GM18907 (cell line): ENCODE measurements at regions not wholly inside any gene's neighbourhood (a gene's known extent, or its start where the extent isn't known, plus 50 kb on each side); places are given as distances from the start of the nearest gene placed in this dataset.
"Not testable (repeated sequence)": the region's sequence is repeated elsewhere in the genome, so short reads cannot be mapped to it uniquely, and the experiment has no call there.

Experiments
- ATAC-seq: cut with Tn5 transposase; IDR thresholded peaks from one replicate; pipeline ENCODE4 v1.9.1; 2021; ENCODE audit warnings: mild to moderate bottlenecking, moderate library complexity; ENCODE audit not compliant: unreplicated experiment

DNA sequence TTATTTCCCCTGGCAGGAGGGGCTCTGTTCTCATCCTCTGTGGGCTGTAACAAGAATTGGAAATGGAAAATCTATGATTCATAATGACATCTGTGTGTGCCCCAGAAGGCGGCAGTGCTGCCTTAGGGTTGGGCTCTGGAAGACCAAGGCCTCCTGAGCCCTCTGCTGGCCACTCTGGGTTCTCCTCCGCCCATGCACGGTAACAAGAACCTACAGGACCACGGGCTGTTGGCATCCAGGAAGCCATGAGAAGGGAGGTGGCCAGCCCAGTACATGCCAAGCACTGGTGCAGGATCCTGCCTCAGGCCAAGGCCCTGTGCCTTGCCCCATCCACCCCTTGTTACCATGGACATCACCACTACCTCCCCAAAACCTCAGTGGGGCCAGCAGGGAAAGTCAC lies 454.2 kb downstream of the TP53TG3F start:
- ATAC-seq: not testable (repeated sequence)

DNA sequence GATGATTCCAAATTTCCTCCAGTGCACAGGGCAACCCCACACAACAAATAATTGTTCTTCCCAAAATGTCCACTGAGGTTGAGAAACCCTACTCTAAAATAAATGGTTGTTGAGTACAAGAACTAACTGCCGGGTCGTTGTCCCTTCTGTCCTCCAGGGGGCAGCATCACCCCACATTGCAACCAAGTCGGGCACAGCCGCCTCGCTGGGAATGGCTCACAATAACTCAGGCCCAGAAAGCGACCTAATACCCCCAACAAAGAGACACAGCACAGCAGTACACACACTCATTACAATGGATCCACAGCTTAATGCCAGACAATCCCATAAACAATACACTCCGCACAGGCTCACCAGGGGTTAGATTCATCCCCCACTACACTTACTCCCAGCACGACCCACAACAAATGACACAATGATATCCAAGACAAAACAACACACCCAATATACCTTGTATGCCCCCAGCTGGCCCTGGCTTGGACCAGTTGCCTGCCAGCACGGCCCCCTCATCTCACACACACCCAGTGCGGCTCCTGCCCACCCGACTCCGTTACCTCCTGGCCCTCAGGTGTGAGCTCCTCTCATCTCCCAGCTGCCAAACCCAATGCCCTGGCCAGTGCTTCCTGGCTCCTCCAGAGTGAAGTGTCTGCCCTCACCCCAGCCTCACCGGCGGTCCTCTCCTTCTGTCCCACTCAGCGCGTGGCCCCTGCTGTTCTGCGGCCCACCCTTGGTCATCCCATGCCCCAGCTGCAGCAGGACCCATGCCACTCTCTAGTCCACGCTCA lies 461.5 kb downstream of the TP53TG3F start:
- ATAC-seq: not testable (repeated sequence)

DNA sequence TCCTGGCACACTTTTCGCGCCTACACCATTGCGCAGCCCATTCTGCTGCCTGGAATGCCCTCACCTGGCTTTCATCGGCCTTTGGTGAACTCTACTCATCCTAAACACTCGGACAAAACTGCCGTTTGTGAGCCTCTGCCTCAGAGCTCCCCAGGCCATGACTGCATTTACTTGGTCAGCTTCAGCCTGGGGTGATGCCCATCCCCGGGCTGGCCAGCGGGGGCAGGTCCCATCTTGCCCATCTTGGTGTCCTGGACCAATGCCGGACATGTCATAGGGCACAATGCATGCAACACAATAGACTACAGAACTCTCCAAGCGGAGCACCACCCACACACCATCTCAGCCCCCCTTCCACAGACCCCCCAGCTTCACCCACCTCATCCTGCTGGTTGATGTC lies 463.5 kb downstream of the TP53TG3F start:
- not testable (repeated sequence) for ATAC-seq

DNA sequence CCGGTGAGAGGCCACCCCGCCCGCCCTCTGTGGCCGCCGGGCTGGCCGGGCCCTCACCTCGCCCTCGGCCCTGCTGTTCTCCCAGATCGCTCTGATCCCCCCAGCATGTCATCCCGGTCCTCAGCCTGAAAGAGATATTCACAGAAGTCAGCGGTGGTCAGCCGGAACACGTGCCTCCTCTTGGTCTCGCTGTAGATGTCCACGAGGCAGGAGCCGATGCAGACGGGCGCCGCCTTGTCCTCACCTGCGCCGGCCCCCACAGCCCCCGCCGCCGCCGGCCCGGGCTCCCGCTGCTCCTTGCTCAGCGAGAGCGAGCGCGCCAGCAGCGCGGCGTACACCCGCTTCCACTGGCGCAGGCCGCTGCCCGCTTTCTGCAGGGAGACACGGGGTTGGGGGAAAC lies 468.6 kb downstream of the TP53TG3F start:
- not testable (repeated sequence) for ATAC-seq

DNA sequence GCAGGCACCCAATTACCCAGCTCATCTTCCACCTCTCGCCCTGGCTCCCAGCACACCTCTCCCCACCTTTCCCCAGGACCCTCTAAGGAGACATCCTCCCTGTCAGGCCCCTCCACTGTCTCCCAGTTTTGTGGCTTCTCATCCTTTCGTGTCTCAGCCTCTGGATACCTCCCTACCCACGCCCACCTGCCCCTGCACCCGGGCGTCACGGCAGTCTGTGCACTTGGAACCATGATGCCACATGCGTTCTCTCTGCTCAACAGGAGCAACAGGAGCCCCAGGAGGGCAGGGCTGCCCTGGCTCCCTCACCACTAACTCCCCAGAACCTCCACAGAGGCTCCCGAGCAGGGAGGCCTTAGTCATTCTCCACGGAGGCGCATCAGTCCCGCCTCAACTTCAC lies 472.8 kb downstream of the TP53TG3F start:
- ATAC-seq: not testable (repeated sequence)

DNA sequence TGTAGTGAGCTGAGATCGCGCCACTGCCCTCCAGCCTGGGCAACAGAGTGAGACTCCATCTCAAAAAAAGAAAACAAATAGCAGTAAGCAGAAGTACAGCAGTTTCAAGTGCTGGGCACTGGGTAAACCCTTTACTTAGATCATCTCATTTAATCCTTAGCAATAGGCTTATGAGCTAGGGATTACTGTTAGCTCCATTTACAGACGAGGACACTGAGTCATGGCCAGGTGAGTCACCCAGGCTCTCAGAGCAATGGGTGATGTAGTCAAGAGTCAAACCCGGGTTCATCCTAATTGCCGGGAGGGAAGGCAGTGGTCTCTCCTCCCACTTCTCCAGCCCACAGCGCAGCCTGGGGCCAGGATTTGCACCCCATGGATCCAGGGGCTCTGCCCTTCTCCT lies 473.6 kb downstream of the TP53TG3F start:
- ATAC-seq: not testable (repeated sequence)

DNA sequence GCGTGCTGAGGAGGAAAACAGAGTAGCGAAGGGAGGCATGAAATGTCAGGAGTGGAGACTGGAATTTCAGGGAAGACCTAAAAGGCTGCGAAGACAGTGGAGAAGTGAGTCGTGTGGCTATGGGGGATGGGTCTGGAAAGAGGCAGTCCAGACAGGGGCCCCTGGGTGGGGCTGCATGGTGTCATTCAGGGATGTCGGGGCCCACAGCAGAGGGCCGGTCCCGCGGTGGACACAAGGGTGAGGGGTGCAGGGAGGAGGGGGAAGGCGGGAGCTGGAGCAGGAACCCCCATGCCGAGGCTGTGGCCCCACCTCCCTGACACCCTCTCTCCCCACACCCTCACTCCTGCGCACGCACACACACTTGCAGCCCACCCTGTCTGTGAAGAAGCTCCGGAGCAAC lies 476.4 kb downstream of the TP53TG3F start:
- ATAC-seq: not testable (repeated sequence)

DNA sequence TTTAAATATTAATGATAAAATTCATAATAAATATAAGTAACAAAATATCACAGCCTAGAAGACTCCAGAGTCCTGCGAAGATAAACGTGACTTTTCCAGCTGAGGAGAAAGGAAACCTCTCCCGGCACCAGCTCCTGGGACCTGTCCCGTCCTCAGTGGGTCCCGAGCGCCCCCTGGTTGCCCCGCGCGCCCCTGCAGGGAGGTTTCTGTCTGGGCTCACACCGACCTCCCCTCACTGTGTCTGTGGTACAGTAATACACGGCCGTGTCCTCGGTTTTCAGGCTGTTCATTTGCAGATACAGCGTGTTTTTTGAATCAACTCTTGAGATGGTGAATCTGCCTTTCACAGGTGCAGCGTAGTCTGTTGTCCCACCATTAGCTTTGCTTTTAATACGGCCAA lies 478.7 kb downstream of the TP53TG3F start:
- not testable (repeated sequence) for ATAC-seq

DNA sequence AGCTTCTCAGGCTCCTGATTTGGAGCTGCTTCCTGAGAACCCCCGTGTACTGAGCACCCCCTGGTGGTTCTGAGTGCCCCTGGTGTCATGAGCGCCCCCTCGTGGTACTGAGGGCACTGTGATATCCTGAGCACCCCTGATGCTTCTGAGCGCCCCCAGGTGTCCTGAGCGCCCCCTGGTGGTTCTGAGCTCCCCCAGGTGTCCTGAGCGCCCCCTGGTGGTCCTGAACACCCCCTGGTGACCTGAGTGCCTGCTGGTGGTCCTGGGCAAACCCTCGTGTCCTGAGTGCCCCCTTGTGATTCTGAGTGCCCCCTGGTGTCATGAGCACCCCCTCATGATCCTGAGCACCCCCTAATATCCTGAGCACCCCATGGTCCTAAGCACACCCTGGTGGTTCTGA lies 502.1 kb downstream of the TP53TG3F start:
- not testable (repeated sequence) for ATAC-seq

DNA sequence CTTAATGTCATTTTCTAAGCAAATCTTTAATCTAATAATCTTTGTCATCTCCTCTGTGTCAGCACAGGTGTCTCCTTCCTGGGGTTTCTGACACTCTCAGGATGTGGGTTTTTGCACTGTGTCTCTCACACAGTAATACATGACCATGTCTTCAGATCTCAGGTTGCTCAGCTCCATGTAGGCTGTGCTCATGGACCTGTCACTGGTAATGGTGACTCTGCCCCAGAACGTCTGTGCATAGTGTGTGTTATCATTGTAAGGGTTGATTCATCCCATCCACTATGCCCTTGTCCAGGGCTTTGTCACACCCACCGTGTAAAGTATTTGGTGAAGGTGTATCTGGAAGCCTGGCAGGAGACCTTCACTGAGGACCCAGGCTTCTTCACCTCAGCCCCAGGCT lies 506.1 kb downstream of the TP53TG3F start:
- not testable (repeated sequence) for ATAC-seq

DNA sequence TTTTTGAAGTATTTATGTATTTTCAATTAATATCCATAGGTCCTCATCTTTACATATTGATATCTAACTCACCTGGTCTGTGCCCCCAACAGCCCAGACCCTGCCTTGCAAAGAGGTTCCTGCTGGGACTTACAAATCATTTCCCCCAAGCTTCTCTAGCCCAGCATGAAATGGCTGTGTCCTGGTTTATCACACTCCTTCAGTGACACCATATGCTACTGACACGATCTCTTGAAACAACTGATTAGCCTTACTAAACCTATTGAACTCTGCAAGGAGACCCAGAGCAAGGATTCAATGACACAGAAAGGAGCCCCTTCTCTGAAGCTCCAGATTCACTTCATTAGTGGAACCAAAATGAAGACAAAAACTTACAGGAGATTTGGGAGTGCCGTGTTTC lies 507.4 kb downstream of the TP53TG3F start:
- ATAC-seq: not testable (repeated sequence)

DNA sequence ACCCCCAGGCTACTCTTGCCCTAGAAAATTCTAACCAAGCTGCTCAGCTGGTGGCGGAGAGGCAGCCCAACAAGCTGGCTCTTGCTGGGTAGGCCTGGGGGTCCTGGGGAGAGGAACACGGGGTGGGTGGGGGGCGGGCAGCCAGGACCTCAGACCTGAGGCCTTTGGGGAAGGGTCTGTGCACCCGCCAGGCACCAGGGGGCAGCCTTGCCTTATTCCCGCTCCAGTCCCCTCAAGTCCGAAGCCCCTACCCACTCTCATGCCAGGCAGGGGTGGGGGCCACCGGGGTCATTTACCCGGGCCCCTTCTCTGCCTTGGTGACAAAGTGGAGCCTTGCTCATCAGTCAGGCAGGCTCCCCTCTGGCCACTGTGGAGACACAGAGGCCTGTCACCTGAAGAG lies 515.1 kb downstream of the TP53TG3F start:
- ATAC-seq: not testable (repeated sequence)

DNA sequence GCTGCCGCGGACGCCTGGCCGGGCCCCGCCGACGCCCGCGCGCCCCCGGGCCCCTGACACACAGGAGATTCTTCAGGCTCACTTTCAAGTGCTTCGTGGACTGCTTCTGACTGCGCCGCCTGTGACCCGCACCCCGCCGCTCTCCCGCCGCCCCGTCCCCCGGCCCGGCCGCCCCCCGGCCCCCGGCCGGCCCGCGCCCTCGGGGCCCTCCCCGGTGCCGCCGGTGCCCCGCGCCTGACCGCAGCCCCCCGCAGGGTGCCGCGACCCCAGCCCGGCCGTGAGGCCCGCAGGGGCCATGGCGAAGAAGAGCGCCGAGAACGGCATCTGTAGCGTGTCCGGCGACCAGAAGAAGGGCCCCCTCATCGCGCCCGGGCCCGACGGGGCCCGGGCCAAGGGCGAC lies 516.3 kb downstream of the TP53TG3F start:
- not testable (repeated sequence) for ATAC-seq

DNA sequence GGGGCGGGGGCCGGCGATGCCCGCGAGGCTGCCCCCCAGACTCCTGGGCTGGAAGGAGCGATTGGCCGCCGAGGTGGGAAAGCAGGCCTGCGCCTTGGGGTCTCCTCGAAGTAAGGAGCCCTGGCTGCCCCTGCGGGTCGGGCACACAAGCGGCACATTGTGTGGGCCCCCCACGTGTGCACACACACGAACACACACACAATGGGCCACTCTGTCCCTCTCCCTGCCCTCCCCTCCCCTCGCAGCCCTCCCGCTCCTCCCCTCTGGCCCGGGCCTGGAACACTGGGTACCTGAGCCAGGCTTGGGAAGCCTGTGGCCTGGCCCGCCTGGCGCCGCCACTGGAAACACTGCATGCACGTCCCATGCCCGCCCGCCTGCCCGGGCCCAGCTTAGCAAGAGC lies 517.1 kb downstream of the TP53TG3F start:
- ATAC-seq: not testable (repeated sequence)

DNA sequence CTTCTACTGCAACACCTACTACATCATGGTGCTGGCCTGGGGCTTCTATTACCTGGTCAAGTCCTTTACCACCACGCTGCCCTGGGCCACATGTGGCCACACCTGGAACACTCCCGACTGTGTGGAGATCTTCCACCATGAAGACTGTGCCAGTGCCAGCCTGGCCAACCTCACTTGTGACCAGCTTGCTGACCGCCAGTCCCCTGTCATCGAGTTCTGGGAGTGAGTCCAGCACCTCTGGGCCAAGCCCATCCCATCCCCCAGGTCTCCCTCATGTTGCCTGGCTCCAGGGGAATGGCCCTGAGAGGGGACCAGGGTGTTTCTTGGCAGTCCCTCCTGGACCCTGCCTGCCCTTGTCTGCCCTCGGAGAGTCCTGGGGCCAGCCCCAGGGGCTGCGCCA lies 519.4 kb downstream of the TP53TG3F start:
- ATAC-seq: not testable (repeated sequence)

DNA sequence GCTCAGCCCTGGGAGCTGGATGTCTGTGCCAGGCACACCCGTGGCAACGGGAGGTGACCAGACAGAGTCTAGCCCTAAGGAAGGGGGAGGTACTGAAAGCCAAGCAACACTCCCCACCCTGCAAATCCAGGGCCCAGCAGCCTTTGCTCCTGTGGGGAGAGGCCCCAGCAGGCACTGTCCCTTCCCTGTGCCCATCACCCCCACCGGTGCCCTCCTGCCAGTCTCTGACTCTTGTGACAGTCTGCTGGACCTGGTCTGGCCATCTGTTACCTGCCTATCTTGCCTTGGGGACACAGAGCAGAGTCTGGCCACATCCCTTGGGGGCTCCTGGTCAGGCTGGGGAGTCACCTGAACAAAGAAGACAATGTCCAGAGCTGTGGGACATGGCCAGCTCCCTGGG lies 520.2 kb downstream of the TP53TG3F start:
- not testable (repeated sequence) for ATAC-seq

DNA sequence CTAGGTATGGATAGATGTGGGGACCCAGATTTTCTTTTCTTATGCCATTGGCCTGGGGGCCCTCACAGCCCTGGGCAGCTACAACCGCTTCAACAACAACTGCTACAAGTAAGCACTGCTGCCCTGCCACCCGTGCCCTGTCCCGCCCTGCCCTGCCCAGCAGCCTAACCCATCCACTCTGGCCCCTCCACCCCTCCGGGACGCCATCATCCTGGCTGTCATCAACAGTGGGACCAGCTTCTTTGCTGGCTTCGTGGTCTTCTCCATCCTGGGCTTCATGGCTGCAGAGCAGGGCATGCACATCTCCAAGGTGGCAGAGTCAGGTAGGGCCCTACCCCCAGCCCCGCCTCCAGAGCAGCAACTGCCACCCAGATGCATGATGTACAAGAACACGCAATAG lies 521.3 kb downstream of the TP53TG3F start:
- ATAC-seq: not testable (repeated sequence)

DNA sequence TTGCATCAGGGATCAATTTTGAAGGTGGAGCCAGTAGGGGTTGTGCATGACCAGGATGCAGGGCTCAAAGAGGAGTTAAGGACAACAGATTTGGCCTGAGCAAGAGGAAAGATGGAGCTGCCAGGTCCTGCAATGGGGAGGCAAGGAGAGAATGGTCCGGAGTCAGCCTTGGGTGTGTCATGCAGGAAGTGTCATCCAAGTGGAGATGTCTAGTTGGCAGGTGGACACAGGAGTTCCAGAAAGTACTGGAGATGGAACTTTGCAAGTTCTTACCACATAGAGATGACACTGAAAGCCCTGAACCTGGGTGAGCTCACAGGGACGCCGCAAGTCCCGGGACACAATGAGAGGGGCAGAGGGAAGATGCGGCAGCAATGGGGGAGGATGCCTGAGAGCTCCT lies 525.0 kb downstream of the TP53TG3F start:
- not testable (repeated sequence) for ATAC-seq

DNA sequence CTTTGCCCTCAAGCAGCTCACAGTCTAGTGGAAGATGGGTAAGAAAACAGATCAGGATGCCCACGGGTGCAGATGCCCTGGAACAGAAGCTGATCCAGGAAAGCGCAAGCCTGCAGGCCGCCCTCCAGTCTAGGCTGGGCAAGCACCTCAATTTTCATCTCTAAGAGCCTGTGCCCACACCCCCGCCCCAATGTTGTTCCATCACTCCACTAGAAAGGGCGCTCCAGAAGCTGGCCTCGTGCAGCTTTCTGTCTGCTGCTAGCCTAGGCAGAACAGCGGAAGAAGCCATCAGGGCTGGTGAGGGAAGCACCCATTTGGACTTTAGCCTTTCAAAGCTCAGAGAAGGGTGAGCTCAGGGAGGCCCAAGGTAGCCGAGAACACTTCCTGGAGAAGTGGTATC lies 527.1 kb downstream of the TP53TG3F start:
- not testable (repeated sequence) for ATAC-seq

DNA sequence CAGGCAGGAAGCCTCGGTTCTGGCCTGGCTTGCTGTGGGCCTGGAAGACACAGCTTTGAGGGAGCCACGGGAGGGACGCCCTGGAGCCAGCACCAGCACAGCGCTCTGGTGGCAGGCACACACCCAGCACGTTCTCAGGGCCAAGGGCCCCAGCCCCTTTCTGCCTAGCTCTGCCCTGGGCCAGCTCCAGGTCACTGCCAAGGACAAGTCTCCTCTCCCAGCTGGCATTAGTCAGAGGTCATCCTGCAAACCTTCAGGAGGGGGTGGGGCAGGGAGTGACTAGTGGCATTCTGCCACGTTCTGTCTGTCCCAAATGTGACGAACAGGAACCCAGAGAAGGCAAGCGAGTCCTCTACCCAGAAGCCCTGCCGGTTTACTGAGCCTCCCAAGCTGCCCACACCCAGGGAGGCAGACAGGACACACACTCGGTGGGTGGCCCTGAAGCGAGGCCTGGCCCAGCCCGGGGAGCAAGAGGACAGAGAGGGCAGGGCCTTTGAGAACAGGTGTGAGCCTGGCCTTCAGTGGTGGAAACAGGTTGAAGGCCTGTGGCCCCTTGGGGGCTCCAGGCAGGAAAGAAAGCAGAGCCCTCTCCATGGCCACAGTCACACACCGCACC lies 528.0 kb downstream of the TP53TG3F start:
- ATAC-seq: not testable (repeated sequence)

DNA sequence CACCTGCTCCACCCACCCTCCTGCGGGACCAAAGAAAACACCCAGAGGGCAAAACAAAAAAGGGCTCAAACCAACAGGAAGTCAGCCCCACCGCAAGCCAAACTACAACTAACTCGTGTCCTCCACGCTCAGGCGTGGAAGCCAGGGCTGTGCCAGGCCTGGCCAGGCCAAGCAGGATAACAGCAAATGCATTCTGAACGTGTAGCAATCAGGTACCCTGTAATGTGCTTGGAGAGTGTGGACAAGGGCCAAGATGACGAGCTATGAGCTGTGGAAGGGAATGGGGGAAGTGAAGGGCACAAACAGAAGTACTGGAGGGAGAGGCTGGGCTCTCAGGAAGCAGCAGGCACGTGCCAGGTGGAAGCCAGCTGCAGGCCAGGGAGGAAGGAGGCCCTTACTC lies 528.6 kb downstream of the TP53TG3F start:
- ATAC-seq: not testable (repeated sequence)

DNA sequence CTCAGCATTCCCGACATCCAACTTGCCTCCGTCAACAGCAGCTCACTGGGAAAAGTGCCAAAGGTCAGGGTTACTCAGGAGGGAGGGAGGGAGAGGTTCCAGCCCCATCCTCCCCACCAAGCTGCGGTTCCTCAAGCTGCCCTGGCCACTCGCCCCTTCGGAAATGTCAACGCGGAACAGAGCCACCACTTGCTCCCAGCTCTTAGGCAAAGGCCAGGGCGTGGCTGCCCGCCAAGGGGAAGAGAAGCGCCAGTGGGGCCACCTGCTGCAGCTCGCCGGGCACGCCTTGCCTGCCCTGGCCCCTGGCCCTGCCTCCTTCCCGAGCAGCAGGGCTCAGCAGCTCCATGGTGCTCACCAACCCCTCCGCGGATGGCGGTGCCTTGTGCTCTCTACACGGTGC lies 531.1 kb downstream of the TP53TG3F start:
- not testable (repeated sequence) for ATAC-seq
